Central memory CD8-positive, alpha-beta T cell (primary cell): ENCODE measurements at regions not wholly inside any gene's neighbourhood (a gene's known extent, or its start where the extent isn't known, plus 50 kb on each side); places are given as distances from the start of the nearest gene placed in this dataset.

ENCODE experiments used
- ATAC-seq: fragments of 150-1000 bp; cut with Tn5 transposase; replicated peaks from 2 replicates; pipeline ENCODE4 v1.10.0; 2022; ENCODE audit warnings: mild to moderate bottlenecking, moderate FRiP score, moderate number of reproducible peaks; ENCODE audit not compliant: poor library complexity, severe bottlenecking; ENCODE audit errors: extremely low read depth
- DNase-seq, 2 donors: peaks; one replicate each; pipeline ENCODE4 v3.0.0; 2021; ENCODE audit warnings: low spot score in 2 of 2
- H3K27ac Mint-ChIP-seq: one replicate; pipeline ENCODE4 v1.8.0; 2022; ENCODE audit warnings: low read depth, mild to moderate bottlenecking, moderate library complexity, mixed read lengths
- H3K27me3 Mint-ChIP-seq: one replicate; pipeline ENCODE4 v1.8.0; 2022; ENCODE audit warnings: mixed read lengths
- H3K36me3 Mint-ChIP-seq: one replicate; pipeline ENCODE4 v1.8.0; 2022; ENCODE audit warnings: mild to moderate bottlenecking, moderate library complexity, mixed read lengths; ENCODE audit not compliant: insufficient read depth
- H3K4me1 Mint-ChIP-seq: one replicate; pipeline ENCODE4 v1.8.0; 2022; ENCODE audit warnings: mixed read lengths
- H3K4me3 Mint-ChIP-seq: one replicate; pipeline ENCODE4 v1.8.0; 2022; ENCODE audit warnings: mild to moderate bottlenecking, moderate library complexity, mixed read lengths
- H3K9me3 Mint-ChIP-seq: one replicate; pipeline ENCODE4 v1.8.0; 2022; ENCODE audit warnings: mixed read lengths

DNA sequence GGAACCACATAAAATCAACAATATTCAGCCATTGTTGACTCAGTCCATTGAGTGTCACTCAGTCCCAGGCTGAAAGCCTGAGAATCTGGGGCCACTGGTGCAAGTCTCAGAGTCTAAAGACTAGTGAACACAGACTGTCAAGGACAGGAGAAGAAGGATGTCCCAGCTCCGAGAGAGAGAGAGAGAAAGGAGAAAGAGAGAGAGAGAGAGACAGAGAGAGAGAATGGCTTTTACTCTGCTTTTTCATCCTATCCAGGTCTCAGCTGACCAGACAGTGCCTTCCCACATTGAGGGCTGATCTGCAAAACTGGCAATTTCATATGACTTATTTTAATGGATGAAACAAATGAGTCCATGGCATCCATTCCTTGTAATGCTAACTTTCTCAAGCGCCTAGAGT is 984.1 kb downstream of the UQCRFS1 start:
- Mint-ChIP-seq H3K27ac (no peak overlapping the region), H3K9me3 (no peaks in the 10 kb centered on the region), H3K4me1 (no peaks in the 10 kb centered on the region), H3K36me3 (no peaks in the 10 kb centered on the region), H3K27me3 (peaks cover 18% of the 10 kb centered on the region), H3K4me3 (no peak overlapping the region)
- ATAC-seq = no peak
- no peak for DNase-seq

DNA sequence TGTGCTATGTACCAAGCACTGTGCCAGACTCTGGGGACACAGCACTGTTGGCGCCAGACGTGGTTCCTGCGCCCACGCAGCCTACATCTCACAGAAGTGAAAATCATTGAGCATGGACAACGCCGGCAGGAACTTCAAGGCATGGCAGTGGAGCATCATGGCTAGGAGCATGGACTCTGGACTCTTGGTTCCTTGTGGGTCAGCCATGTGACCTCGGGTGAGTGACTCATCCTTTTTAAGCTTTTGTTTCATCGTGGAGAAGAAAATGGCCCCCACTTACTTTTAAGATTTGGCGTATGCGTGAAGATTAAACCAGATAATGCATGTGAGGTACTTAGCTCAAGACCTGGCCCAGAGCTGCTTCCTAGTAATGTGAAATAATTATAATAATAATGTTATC is 988.5 kb downstream of the UQCRFS1 start:
- Mint-ChIP-seq H3K36me3 (no peaks in the 10 kb centered on the region), H3K27ac (no peak overlapping the region), H3K4me3 (no peak overlapping the region), H3K27me3 (peaks cover 20% of the 10 kb centered on the region), H3K9me3 (no peaks in the 10 kb centered on the region), H3K4me1 (no peaks in the 10 kb centered on the region)
- DNase-seq (no peak), ATAC-seq (no peak)

DNA sequence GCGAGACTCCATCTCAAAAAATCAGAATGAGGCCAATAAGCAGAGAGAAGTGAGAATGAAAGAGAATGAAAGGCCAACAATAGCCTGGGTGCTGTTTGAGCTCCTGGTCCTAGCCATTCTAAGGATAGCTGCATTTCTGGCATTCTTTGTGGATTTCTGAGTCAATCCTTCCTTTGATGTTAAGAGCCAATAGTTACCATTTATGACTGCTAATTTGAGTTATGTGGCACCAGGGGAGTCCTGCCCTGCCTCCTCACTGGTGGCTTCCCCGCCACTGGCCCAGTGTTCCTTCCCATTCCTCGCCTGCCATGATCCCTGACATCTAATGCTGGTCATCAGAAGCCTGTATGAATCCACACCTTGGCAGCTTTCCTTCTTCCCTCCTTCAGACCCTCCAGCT is 991.2 kb downstream of the UQCRFS1 start:
- Mint-ChIP-seq H3K27ac (no peak overlapping the region), H3K27me3 (peaks cover 20% of the 10 kb centered on the region), H3K9me3 (no peaks in the 10 kb centered on the region), H3K4me1 (no peaks in the 10 kb centered on the region), H3K36me3 (no peaks in the 10 kb centered on the region), H3K4me3 (no peak overlapping the region)
- ATAC-seq (no peak), DNase-seq (no peak)

DNA sequence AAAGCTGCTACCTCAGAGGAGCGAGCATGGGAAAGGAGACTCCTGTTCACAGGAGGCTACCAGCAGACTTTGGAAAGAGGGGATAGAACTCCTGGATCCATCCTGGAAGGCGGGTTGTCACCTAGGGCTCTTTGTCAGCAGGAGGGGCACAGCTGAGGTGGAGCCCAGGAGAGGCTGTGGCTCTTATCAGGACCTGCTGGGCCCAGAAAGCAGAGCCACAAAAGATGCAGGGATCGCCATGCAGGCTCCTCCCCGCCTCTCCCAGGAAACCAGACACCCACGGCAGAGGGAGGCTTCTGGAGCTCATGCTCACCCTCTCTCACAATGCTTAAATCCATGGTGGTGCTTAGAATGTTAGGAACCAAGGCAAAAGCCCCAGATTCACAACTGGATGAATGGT is 994.2 kb downstream of the UQCRFS1 start:
- Mint-ChIP-seq H3K27ac (no peak overlapping the region), H3K4me3 (no peak overlapping the region), H3K4me1 (no peaks in the 10 kb centered on the region), H3K27me3 (peaks cover 41% of the 10 kb centered on the region), H3K36me3 (no peaks in the 10 kb centered on the region), H3K9me3 (no peaks in the 10 kb centered on the region)
- ATAC-seq (no peak), DNase-seq (no peak)

DNA sequence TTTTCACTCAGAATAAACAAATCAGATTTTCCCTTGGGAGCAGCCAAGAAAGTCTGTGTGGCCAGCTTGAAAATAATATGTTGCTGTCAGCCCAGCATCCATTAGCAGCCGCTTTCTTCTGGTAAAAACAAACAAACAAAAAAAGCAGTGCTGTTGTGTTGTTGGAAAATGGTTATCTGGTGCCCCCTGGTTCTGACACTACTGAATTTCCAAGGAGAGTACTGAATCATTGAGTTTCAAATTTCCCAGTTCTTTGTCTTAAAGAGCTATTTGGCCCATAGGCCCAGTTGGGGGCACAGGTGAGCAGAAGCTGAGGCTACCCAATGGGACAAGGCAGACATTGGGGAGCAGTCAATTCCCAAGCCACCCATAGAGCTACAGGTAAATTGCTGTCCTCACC is 995.9 kb downstream of the UQCRFS1 start:
- no peaks in the 10 kb centered on the region for H3K4me1 Mint-ChIP-seq
- no peaks in the 10 kb centered on the region for H3K36me3 Mint-ChIP-seq
- peaks cover 31% of the 10 kb centered on the region for H3K27me3 Mint-ChIP-seq
- no peaks in the 10 kb centered on the region for H3K9me3 Mint-ChIP-seq
- ATAC-seq (no peak), DNase-seq (no peak)
- H3K4me3 Mint-ChIP-seq = no peak overlapping the region
- no peak overlapping the region for H3K27ac Mint-ChIP-seq

DNA sequence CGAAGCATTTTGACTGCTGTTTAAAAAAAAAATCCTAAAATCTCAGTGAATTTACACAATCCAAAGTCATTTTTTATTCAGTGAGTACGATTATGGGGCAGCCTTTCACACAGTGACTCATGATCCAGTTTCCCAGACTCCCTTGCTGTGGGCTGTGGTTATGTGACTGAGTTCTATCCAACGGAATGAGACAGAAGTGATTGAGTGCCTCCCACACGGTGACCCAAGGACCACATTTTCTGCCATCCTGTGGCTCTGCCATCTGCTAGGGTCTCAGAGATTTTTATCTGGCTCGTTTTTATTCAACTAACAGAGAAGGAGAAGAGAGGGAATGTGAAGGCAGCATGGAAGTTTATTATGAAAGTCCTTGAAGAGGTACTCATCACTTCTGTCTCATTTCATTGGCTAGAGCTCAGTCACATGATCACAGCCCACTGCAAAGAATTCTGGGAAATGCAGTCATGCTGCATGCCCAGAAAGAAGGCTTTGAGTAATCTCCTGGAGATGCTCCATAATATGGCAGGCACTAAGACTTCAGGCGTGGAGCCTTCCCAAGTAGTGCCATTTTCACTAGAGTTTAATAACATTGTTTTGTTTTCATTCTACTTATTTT is 999.4 kb downstream of the UQCRFS1 start:
- ATAC-seq (no peak), DNase-seq (no peak)
- no peak overlapping the region for H3K4me3 Mint-ChIP-seq
- no peaks in the 10 kb centered on the region for H3K9me3 Mint-ChIP-seq
- H3K4me1 Mint-ChIP-seq = peaks cover 7% of the 10 kb centered on the region
- H3K27ac Mint-ChIP-seq = no peak overlapping the region
- peaks cover 39% of the 10 kb centered on the region for H3K27me3 Mint-ChIP-seq
- H3K36me3 Mint-ChIP-seq = no peaks in the 10 kb centered on the region

DNA sequence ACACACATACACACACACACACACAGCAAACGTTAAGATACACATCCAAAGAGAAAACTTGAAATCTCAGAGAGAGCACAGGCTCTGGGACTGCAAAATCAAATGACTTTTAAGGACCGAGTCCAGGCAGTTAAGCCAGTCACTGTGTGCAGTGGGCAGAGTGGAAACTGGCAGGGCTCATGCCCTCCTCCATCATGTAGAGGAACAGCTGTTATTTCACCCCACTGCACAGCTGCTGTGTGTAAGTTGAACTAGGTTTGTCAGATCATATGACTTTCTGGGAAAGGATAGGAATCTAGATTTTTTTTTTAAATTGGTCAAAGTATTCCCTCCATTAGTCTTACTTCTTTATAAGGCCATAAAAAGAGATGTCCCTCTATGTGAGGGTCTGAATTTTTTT is 1002.1 kb downstream of the UQCRFS1 start:
- H3K9me3 Mint-ChIP-seq = peaks cover 5% of the 10 kb centered on the region
- H3K36me3 Mint-ChIP-seq = no peaks in the 10 kb centered on the region
- no peak overlapping the region for H3K4me3 Mint-ChIP-seq
- H3K4me1 Mint-ChIP-seq = peaks cover 8% of the 10 kb centered on the region
- peaks cover 41% of the 10 kb centered on the region for H3K27me3 Mint-ChIP-seq
- DNase-seq (no peak), ATAC-seq (no peak)
- H3K27ac Mint-ChIP-seq = no peak overlapping the region

DNA sequence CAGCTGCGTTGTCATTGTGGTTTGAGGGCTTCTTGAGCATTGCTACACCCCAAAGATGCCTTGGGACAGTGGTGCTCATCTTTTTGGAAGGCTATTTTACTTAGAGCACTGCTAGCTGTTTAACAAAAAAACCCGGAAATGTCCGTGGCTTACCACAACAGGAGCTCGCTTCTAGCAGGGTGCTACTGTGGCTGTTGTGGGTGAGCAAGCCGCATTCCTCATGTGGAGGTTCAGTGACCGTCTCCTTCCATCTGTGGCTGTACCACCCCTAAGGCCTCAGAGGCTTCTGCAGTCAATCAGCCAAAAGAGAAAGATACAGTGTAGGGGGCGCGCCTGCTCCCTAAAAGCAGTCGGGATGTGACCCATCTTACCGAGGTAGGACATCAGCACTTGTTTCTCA is 1004.2 kb downstream of the UQCRFS1 start:
- DNase-seq = no peak
- Mint-ChIP-seq H3K27me3 (peaks cover 29% of the 10 kb centered on the region), H3K27ac (no peak overlapping the region), H3K4me1 (peaks cover 8% of the 10 kb centered on the region), H3K9me3 (peaks cover 9% of the 10 kb centered on the region), H3K4me3 (no peak overlapping the region), H3K36me3 (no peaks in the 10 kb centered on the region)
- ATAC-seq = no peak

DNA sequence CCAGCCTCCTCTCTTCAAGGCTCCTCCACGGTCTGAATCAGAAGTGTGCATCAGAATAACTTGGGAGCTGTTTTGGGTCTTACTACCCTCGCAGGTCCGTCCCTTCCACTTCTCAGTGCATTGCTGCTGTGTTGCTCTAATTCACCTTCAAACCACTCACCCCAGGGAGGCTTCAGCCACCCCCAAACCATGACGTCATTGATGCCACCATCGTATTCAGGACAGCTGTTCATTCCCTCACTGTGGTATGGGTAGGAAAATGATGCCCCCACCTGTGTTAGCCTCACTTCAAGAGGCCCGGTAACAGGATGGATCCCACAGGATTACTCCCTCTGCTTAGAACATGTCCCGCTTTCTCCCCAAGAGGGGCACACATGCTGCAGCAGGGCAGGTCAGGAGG is 1005.7 kb downstream of the UQCRFS1 start:
- Mint-ChIP-seq H3K27ac (no peak overlapping the region), H3K36me3 (no peaks in the 10 kb centered on the region), H3K4me3 (no peak overlapping the region), H3K27me3 (peaks cover 24% of the 10 kb centered on the region), H3K4me1 (peaks cover 8% of the 10 kb centered on the region), H3K9me3 (peaks cover 11% of the 10 kb centered on the region)
- no peak for DNase-seq
- ATAC-seq = no peak

DNA sequence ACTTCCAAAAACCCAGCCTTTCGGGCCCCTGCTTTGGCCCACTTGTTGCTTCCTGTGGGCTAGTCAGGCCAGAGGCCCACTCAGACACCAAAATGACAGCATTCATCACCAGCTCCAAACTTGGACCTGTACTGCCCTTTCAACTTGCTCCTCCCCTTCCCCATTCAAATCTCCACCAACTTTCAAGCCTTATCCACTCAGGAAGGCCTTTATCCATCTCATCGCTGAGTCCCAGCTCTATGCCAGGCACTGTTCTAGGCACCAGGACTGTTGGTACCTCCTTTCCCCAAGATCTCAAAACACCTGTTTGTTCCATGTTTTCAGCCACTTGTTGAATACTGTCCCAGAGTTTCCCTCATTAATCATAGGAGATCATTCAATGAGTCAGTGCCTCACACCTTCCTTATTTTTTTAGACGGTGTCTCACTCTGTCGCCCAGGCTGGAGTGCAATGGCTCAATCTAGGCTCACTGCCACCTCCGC is 1011.4 kb downstream of the UQCRFS1 start:
- no peak for DNase-seq
- no peak overlapping the region for H3K4me3 Mint-ChIP-seq

DNA sequence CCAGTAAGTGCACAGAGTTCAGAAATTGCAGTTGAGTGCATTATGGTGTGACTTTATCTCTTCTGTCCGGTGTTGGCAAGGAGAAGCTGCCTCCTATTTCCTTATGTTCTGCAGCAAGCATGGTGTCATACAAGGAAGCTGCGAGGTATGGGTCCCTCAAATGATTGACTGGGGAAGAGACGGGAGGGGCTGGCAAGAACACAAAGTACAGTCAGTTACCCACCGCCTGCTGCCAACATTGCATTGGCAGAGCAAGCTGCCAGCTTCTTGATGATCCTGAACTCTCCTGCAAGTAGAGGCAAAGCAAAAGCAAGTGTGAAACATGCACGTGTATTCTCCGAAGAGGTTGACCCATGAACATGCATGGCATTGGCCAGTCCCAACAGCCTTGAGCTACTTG is 1013.6 kb downstream of the UQCRFS1 start:
- no peaks in the 10 kb centered on the region for H3K36me3 Mint-ChIP-seq
- H3K4me1 Mint-ChIP-seq = no peaks in the 10 kb centered on the region
- H3K4me3 Mint-ChIP-seq = no peak overlapping the region
- DNase-seq = no peak
- no peak for ATAC-seq
- H3K27me3 Mint-ChIP-seq = no peaks in the 10 kb centered on the region
- H3K27ac Mint-ChIP-seq = no peak overlapping the region
- peaks cover 16% of the 10 kb centered on the region for H3K9me3 Mint-ChIP-seq

More for the DNA sequence above, 1011.4 kb downstream of the UQCRFS1 start:
- Mint-ChIP-seq H3K4me1 (no peaks in the 10 kb centered on the region), H3K27ac (no peak overlapping the region), H3K9me3 (peaks cover 14% of the 10 kb centered on the region), H3K27me3 (no peaks in the 10 kb centered on the region), H3K36me3 (no peaks in the 10 kb centered on the region)
- ATAC-seq = no peak

DNA sequence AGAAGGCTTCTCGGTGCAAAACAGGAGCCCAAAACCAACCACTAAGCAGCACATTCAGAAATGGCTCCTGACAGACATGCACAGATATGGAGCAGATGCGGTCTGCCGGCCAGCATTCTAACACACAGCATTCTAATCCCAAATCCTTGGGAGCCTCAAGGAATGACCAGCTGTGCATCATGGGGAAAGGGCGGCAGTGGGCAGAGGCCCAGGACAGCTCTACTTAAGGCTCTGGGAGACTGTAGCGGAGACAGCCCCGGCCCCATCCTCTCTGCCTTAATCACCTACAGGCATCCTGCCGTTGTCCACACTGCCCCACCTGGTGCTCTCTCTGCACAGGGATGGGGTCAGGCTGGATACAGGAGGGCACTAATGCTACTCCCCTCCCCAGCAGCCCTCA is 1016.0 kb downstream of the UQCRFS1 start:
- ATAC-seq = no peak
- Mint-ChIP-seq H3K27me3 (no peaks in the 10 kb centered on the region), H3K27ac (no peak overlapping the region), H3K9me3 (peaks cover 10% of the 10 kb centered on the region), H3K4me1 (no peaks in the 10 kb centered on the region), H3K4me3 (no peak overlapping the region), H3K36me3 (no peaks in the 10 kb centered on the region)
- DNase-seq = no peak

DNA sequence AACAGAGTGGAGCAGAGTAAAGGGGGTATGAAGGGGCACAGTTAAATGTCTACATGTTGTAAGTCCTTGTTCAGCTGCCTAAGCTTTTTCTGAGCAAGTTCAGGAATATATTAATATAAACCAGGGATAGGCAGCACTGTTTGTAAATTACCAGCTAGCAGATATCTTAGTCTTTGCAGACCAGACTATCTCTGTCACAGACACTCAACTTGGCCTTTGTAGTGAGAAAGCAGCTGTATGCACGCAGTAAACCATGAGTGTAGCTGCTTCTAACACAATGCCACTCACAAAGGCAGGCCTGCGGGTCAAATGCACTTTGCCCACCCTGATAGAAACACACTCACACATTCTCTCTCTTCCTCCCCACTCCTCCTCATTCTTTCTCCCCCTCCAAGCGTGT is 1016.9 kb downstream of the UQCRFS1 start:
- Mint-ChIP-seq H3K4me1 (no peaks in the 10 kb centered on the region), H3K36me3 (no peaks in the 10 kb centered on the region), H3K4me3 (no peak overlapping the region), H3K27me3 (no peaks in the 10 kb centered on the region), H3K27ac (no peak overlapping the region), H3K9me3 (peaks cover 5% of the 10 kb centered on the region)
- no peak for DNase-seq
- no peak for ATAC-seq

DNA sequence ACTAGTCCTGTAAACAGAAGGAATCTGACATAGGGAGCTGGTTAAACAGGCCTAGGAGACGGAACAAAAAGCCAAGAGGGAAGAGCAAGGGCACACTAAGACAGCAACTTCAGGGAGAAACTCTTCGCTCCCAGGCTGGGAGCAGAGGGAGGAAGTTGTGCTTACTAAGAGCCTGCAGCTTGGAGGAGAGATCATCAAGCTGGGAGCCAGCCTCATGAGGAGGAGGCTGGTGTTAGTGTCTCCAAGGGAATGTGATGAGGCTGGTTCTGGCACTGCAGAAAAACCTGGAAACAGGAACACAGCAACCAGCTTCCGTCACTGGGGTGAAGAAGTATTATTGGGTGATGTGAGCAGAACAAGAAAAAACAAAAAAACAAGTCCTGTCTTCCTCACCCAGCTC is 1027.3 kb downstream of the UQCRFS1 start:
- Mint-ChIP-seq H3K9me3 (peaks cover 6% of the 10 kb centered on the region), H3K36me3 (no peaks in the 10 kb centered on the region), H3K27me3 (no peaks in the 10 kb centered on the region), H3K27ac (no peak overlapping the region), H3K4me1 (no peaks in the 10 kb centered on the region), H3K4me3 (no peak overlapping the region)
- ATAC-seq = no peak
- DNase-seq = no peak
